HepG2 (cell line): ENCODE measurements at regions not wholly inside any gene's neighbourhood (a gene's known extent, or its start where the extent isn't known, plus 50 kb on each side); places are given as distances from the start of the nearest gene placed in this dataset.

Experiments used
- ARID5B ChIP-seq: IDR thresholded peaks from 2 replicates; pipeline ENCODE4 v1.4.0; 2020; ENCODE audit warnings: mild to moderate bottlenecking, missing genetic modification reagents
- HNF1A ChIP-seq, 2 experiments: sonication (generic) in 1 of 2; formaldehyde crosslinking in 1 of 2; IDR thresholded peaks; 2 replicates each; pipeline versions ENCODE4 v1.4.0 to v1.6.1; 2016 to 2020; ENCODE audit warnings: borderline replicate concordance in 1 of 2, low read depth in 1 of 2, mild to moderate bottlenecking in 1 of 2, missing genetic modification reagents in 1 of 2
- KDM5B ChIP-seq: sonication (generic); formaldehyde crosslinking; IDR thresholded peaks from 2 replicates; pipeline ENCODE4 v1.4.0; 2020; ENCODE audit warnings: missing genetic modification reagents, mild to moderate bottlenecking, borderline replicate concordance
- MLLT10 ChIP-seq: sonication (generic); formaldehyde crosslinking; IDR thresholded peaks from 2 replicates; pipeline ENCODE4 v1.4.0; 2020; ENCODE audit warnings: missing genetic modification reagents
- ZBTB25 ChIP-seq: IDR thresholded peaks from 2 replicates; pipeline ENCODE4 v1.6.1; 2018; ENCODE audit warnings: missing genetic modification reagents
- ZNF280B ChIP-seq: sonication (generic); formaldehyde crosslinking; IDR thresholded peaks from 2 replicates; pipeline ENCODE4 v1.5.0; 2020; ENCODE audit warnings: missing genetic modification reagents, mild to moderate bottlenecking, borderline replicate concordance
- ZNF3 ChIP-seq: IDR thresholded peaks from 2 replicates; pipeline ENCODE4 v1.7.0; 2017; ENCODE audit warnings: inconsistent platforms
- TF ChIP-seq, protein P1 (sequence below): sonication (generic); formaldehyde crosslinking; IDR thresholded peaks from 2 replicates; pipeline ENCODE4 v1.5.0; 2020; ENCODE audit warnings: mild to moderate bottlenecking, missing genetic modification reagents, moderate library complexity
- TF ChIP-seq, protein P2 (sequence below): sonication (generic); formaldehyde crosslinking; IDR thresholded peaks from 2 replicates; pipeline ENCODE4 v1.9.0; 2021; ENCODE audit warnings: missing genetic modification reagents, borderline replicate concordance

DNA sequence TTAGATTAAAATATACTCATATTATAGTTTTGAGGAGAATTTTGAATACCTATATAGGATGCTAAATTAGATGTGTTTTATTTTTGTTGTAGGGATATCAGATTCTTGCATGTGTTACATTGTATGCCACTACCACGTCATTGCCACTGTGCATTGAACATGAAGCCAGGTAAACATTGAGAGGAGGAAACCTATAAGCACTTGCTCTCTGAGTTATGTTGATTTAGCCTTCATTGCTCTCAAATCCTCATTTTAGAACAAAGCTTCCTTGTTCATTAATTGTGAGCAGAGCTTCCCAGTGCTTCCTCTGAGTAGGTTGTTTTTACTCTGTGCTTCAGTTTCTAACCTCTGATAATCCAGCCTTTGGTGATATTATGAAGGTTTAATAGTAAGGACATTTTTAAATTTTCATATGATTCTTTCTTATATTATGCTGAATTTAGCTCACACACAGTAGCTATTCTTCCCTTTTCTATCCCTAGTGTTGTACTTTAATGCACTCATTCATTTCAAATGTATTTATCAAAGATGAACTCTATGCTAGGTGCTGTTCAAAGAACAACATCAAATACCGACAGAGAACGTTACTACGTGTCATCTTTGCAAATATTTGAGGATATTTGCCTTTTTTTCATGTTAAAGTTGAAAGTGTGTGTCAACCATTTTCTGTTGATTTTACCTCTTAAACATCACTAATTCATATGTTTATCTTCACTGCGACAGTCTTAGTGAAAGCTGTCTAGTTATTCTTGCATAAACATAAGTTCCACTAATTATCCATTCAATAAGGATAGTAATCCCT, 1448.0 kb upstream of the MIR17HG start (continued):
- TF ChIP-seq ARID5B (CRISPR knock-in tag) (peak; percentile 77), ZNF3 (CRISPR knock-in tag) (no peak), ZNF280B (CRISPR knock-in tag) (no peak), KDM5B (CRISPR knock-in tag) (no peak), MLLT10 (CRISPR knock-in tag) (no peak), ZBTB25 (CRISPR knock-in tag) (no peak), HNF1A (IDR thresholded peaks at IDR 0.05; ENCODE audit: low read depth) (no peak), HNF1A (CRISPR knock-in tag; IDR thresholded peaks at IDR 0.05; ENCODE audit: borderline replicate concordance) (peak; percentile 60; the same call in 1 of the 2 replicates)
- TF ChIP-seq, protein P1, sequence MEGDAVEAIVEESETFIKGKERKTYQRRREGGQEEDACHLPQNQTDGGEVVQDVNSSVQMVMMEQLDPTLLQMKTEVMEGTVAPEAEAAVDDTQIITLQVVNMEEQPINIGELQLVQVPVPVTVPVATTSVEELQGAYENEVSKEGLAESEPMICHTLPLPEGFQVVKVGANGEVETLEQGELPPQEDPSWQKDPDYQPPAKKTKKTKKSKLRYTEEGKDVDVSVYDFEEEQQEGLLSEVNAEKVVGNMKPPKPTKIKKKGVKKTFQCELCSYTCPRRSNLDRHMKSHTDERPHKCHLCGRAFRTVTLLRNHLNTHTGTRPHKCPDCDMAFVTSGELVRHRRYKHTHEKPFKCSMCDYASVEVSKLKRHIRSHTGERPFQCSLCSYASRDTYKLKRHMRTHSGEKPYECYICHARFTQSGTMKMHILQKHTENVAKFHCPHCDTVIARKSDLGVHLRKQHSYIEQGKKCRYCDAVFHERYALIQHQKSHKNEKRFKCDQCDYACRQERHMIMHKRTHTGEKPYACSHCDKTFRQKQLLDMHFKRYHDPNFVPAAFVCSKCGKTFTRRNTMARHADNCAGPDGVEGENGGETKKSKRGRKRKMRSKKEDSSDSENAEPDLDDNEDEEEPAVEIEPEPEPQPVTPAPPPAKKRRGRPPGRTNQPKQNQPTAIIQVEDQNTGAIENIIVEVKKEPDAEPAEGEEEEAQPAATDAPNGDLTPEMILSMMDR (CRISPR knock-in tag), result no peak
- TF ChIP-seq, protein P2, sequence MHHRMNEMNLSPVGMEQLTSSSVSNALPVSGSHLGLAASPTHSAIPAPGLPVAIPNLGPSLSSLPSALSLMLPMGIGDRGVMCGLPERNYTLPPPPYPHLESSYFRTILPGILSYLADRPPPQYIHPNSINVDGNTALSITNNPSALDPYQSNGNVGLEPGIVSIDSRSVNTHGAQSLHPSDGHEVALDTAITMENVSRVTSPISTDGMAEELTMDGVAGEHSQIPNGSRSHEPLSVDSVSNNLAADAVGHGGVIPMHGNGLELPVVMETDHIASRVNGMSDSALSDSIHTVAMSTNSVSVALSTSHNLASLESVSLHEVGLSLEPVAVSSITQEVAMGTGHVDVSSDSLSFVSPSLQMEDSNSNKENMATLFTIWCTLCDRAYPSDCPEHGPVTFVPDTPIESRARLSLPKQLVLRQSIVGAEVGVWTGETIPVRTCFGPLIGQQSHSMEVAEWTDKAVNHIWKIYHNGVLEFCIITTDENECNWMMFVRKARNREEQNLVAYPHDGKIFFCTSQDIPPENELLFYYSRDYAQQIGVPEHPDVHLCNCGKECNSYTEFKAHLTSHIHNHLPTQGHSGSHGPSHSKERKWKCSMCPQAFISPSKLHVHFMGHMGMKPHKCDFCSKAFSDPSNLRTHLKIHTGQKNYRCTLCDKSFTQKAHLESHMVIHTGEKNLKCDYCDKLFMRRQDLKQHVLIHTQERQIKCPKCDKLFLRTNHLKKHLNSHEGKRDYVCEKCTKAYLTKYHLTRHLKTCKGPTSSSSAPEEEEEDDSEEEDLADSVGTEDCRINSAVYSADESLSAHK (CRISPR knock-in tag), result no peak
